BLaER1 (cell line): ENCODE measurements at regions not wholly inside any gene's neighbourhood (a gene's known extent, or its start where the extent isn't known, plus 50 kb on each side); places are given as distances from the start of the nearest gene placed in this dataset.

Source experiments
- H3K27ac ChIP-seq: shearing (Covaris generic); formaldehyde crosslinking; 2 replicates; pipeline ENCODE4 v1.8.1; 2022
- H3K27me3 ChIP-seq: shearing (Covaris generic); formaldehyde crosslinking; 2 replicates; pipeline ENCODE4 v1.8.1; 2022
- H3K36me3 ChIP-seq: shearing (Covaris generic); formaldehyde crosslinking; 2 replicates; pipeline ENCODE4 v1.8.1; 2022
- H3K4me1 ChIP-seq: shearing (Covaris generic); formaldehyde crosslinking; 2 replicates; pipeline ENCODE4 v1.8.1; 2022
- H3K4me2 ChIP-seq: shearing (Covaris generic); formaldehyde crosslinking; 2 replicates; pipeline ENCODE4 v1.8.1; 2022
- H3K4me3 ChIP-seq: shearing (Covaris generic); formaldehyde crosslinking; 2 replicates; pipeline ENCODE4 v1.8.1; 2022
- H3K9ac ChIP-seq: shearing (Covaris generic); formaldehyde crosslinking; 2 replicates; pipeline ENCODE4 v1.8.1; 2022
- H3K9me3 ChIP-seq: shearing (Covaris generic); formaldehyde crosslinking; 2 replicates; pipeline ENCODE4 v1.8.1; 2022
- H4K20me1 ChIP-seq: shearing (Covaris generic); formaldehyde crosslinking; 2 replicates; pipeline ENCODE4 v1.8.1; 2022
- Cebpa-rat ChIP-seq: shearing (Covaris generic); IDR thresholded peaks from 2 replicates; pipeline ENCODE4 v1.8.1; 2022

GRCh38 chr1:106889059-106889458 is 167.4 kb upstream of the PRMT6 start:
- H3K9ac ChIP-seq, result no peak overlapping the region
- H3K9me3 ChIP-seq, result no peaks in the 10 kb centered on the region
- no peak overlapping the region for H3K27ac ChIP-seq
- no peaks in the 10 kb centered on the region for H4K20me1 ChIP-seq
- H3K4me3 ChIP-seq, result no peak overlapping the region
- H3K27me3 ChIP-seq, result no peaks in the 10 kb centered on the region
- no peak for TF ChIP-seq Cebpa-rat
- no peaks in the 10 kb centered on the region for H3K36me3 ChIP-seq
- no peaks in the 10 kb centered on the region for H3K4me1 ChIP-seq
- H3K4me2 ChIP-seq, result no peak overlapping the region

- H3K4me2 ChIP-seq, result no peak overlapping the region
- H3K4me3 ChIP-seq, result no peak overlapping the region
- no peaks in the 10 kb centered on the region for H3K4me1 ChIP-seq
- H3K27ac ChIP-seq, result no peak overlapping the region
- no peak for TF ChIP-seq Cebpa-rat
- no peak overlapping the region for H3K9ac ChIP-seq
- H3K27me3 ChIP-seq, result no peaks in the 10 kb centered on the region
- no peaks in the 10 kb centered on the region for H3K9me3 ChIP-seq
- no peaks in the 10 kb centered on the region for H3K36me3 ChIP-seq
- H4K20me1 ChIP-seq, result no peaks in the 10 kb centered on the region
These were observed 166.9 kb upstream of the PRMT6 start for GRCh38 chr1:106889583-106889982.

GRCh38 chr1:106897976-106898375 is 158.5 kb upstream of the PRMT6 start:
- TF ChIP-seq Cebpa-rat, result no peak
- H3K4me1 ChIP-seq, result no peaks in the 10 kb centered on the region
- H3K4me3 ChIP-seq, result no peak overlapping the region
- H3K9me3 ChIP-seq, result no peaks in the 10 kb centered on the region
- H3K27me3 ChIP-seq, result no peaks in the 10 kb centered on the region
- H3K9ac ChIP-seq, result no peak overlapping the region
- H3K36me3 ChIP-seq, result no peaks in the 10 kb centered on the region
- H4K20me1 ChIP-seq, result no peaks in the 10 kb centered on the region
- H3K4me2 ChIP-seq, result no peak overlapping the region
- no peak overlapping the region for H3K27ac ChIP-seq

- Histone ChIP-seq H3K9ac (no peak overlapping the region), H3K27me3 (no peaks in the 10 kb centered on the region), H3K36me3 (no peaks in the 10 kb centered on the region), H3K4me3 (no peak overlapping the region), H3K4me2 (no peak overlapping the region), H3K4me1 (no peaks in the 10 kb centered on the region), H4K20me1 (no peaks in the 10 kb centered on the region), H3K9me3 (no peaks in the 10 kb centered on the region), H3K27ac (no peak overlapping the region)
- no peak for TF ChIP-seq Cebpa-rat
These were observed 156.8 kb upstream of the PRMT6 start for GRCh38 chr1:106899644-106900043.

- H3K4me1 ChIP-seq, result no peaks in the 10 kb centered on the region
- H3K27me3 ChIP-seq, result no peaks in the 10 kb centered on the region
- no peaks in the 10 kb centered on the region for H4K20me1 ChIP-seq
- no peak overlapping the region for H3K4me2 ChIP-seq
- H3K9ac ChIP-seq, result no peak overlapping the region
- H3K9me3 ChIP-seq, result no peaks in the 10 kb centered on the region
- H3K4me3 ChIP-seq, result no peak overlapping the region
- H3K27ac ChIP-seq, result no peak overlapping the region
- TF ChIP-seq Cebpa-rat, result no peak
- no peaks in the 10 kb centered on the region for H3K36me3 ChIP-seq
These were observed 148.7 kb upstream of the PRMT6 start for GRCh38 chr1:106907795-106908194.

GRCh38 chr1:106908689-106909088 is 147.8 kb upstream of the PRMT6 start:
- Histone ChIP-seq H3K4me2 (no peak overlapping the region), H3K27ac (no peak overlapping the region)
- TF ChIP-seq Cebpa-rat, result no peak

GRCh38 chr1:106910798-106911197 is 145.7 kb upstream of the PRMT6 start:
- no peak overlapping the region for H3K27ac ChIP-seq
- no peak overlapping the region for H3K4me2 ChIP-seq
- no peaks in the 10 kb centered on the region for H4K20me1 ChIP-seq
- no peaks in the 10 kb centered on the region for H3K27me3 ChIP-seq
- no peak overlapping the region for H3K9ac ChIP-seq
- TF ChIP-seq Cebpa-rat, result no peak
- no peaks in the 10 kb centered on the region for H3K9me3 ChIP-seq
- H3K4me1 ChIP-seq, result no peaks in the 10 kb centered on the region
- H3K4me3 ChIP-seq, result no peak overlapping the region
- no peaks in the 10 kb centered on the region for H3K36me3 ChIP-seq

More at GRCh38 chr1:106908689-106909088, 147.8 kb upstream of the PRMT6 start:
- Histone ChIP-seq H4K20me1 (no peaks in the 10 kb centered on the region), H3K4me3 (no peak overlapping the region), H3K9ac (no peak overlapping the region), H3K36me3 (no peaks in the 10 kb centered on the region), H3K9me3 (no peaks in the 10 kb centered on the region), H3K4me1 (no peaks in the 10 kb centered on the region), H3K27me3 (no peaks in the 10 kb centered on the region)

- TF ChIP-seq Cebpa-rat, result no peak
- Histone ChIP-seq H3K4me1 (no peaks in the 10 kb centered on the region), H4K20me1 (no peaks in the 10 kb centered on the region), H3K27ac (no peak overlapping the region), H3K27me3 (no peaks in the 10 kb centered on the region), H3K4me3 (no peak overlapping the region), H3K4me2 (no peak overlapping the region), H3K36me3 (no peaks in the 10 kb centered on the region), H3K9me3 (no peaks in the 10 kb centered on the region), H3K9ac (no peak overlapping the region)
These were observed 144.3 kb upstream of the PRMT6 start for GRCh38 chr1:106912131-106912530.

GRCh38 chr1:106921186-106921585 is 135.3 kb upstream of the PRMT6 start:
- Histone ChIP-seq H3K4me1 (no peaks in the 10 kb centered on the region), H3K4me3 (no peak overlapping the region), H3K27ac (no peak overlapping the region), H3K4me2 (no peak overlapping the region), H3K27me3 (no peaks in the 10 kb centered on the region), H3K9ac (no peak overlapping the region), H3K9me3 (no peaks in the 10 kb centered on the region), H3K36me3 (no peaks in the 10 kb centered on the region), H4K20me1 (no peaks in the 10 kb centered on the region)
- no peak for TF ChIP-seq Cebpa-rat

- TF ChIP-seq Cebpa-rat, result no peak
- no peaks in the 10 kb centered on the region for H4K20me1 ChIP-seq
- no peak overlapping the region for H3K27ac ChIP-seq
- H3K4me2 ChIP-seq, result no peak overlapping the region
- H3K9ac ChIP-seq, result no peak overlapping the region
- no peak overlapping the region for H3K4me3 ChIP-seq
- no peaks in the 10 kb centered on the region for H3K4me1 ChIP-seq
- no peaks in the 10 kb centered on the region for H3K9me3 ChIP-seq
- no peaks in the 10 kb centered on the region for H3K36me3 ChIP-seq
- no peaks in the 10 kb centered on the region for H3K27me3 ChIP-seq
These were observed 132.1 kb upstream of the PRMT6 start for GRCh38 chr1:106924360-106924759.

GRCh38 chr1:106925750-106926149 is 130.7 kb upstream of the PRMT6 start:
- Histone ChIP-seq H3K9me3 (no peaks in the 10 kb centered on the region), H3K27me3 (no peaks in the 10 kb centered on the region), H3K4me2 (no peak overlapping the region), H3K9ac (no peak overlapping the region), H3K27ac (no peak overlapping the region), H3K4me3 (no peak overlapping the region), H3K36me3 (no peaks in the 10 kb centered on the region), H3K4me1 (no peaks in the 10 kb centered on the region), H4K20me1 (no peaks in the 10 kb centered on the region)
- no peak for TF ChIP-seq Cebpa-rat
